SK-N-MC (cell line): ENCODE measurements at regions not wholly inside any gene's neighbourhood (a gene's known extent, or its start where the extent isn't known, plus 50 kb on each side); places are given as distances from the start of the nearest gene placed in this dataset.

Experiments
- EZH2 ChIP-seq: fragments of 200-600 bp; sonication (generic); IDR thresholded peaks from one replicate; pipeline ENCODE4 v1.6.1; 2017; ENCODE audit warnings: antibody characterized with exemption
- POLR2AphosphoS5 ChIP-seq: IDR thresholded peaks from 2 replicates; pipeline ENCODE4 v1.6.1; 2012; ENCODE audit warnings: mild to moderate bottlenecking, low read depth, low read length, borderline replicate concordance

DNA sequence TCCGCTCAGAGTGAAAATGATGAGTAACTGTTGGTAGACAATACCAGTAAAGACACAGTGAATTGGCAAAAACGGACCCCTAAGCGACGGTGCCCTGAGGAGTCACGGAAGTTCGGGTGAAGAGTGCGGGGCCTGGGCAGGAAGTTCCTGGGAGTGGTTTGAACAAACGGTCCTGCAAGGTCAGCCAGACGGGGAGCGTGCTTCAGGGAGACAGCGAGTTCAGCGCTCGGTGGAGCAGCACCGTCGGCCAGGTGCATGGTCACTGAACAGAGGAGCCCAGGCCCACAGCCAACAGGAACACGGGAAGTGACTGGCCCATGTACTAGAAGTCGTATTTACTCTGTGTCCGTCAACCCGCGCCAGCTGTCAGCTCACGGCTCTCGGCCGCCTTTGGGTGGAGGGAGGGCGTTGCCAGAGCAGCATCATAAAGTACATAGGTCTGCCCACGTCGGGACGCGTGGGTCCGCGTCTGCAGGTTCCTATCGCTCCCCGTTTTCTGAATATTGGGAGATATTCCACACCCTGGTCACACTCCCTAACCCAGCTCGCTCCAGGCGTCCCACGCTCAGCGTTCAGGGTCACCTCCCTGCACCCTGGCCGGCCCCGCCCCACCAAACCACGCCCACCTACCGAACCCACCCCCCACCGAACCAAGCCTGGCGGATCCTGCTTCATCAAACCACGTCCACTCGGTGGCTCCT is 75.6 kb upstream of the UXS1 start:
- TF ChIP-seq POLR2AphosphoS5 (no peak), EZH2 (no peak)
